Esophagus muscularis mucosa (tissue), 4 donors: ENCODE measurements at regions not wholly inside any gene's neighbourhood (a gene's known extent, or its start where the extent isn't known, plus 50 kb on each side); places are given as distances from the start of the nearest gene placed in this dataset.

Experiments used
- CTCF ChIP-seq, 3 experiments: fragments of 200-600 bp in 2 of 3; fragments of 450-650 bp in 1 of 3; sonication (generic) in 2 of 3; IDR thresholded peaks; one replicate each; pipeline ENCODE4 v1.5.1; 2017 to 2019; ENCODE audit warnings: antibody characterized with exemption in 3 of 3, mild to moderate bottlenecking in 2 of 3, moderate library complexity in 1 of 3
- EP300 ChIP-seq: sonication (generic); formaldehyde crosslinking; IDR thresholded peaks from one replicate; pipeline ENCODE4 v1.6.1; 2017; ENCODE audit warnings: antibody characterized with exemption
- POLR2A ChIP-seq: fragments of 450-650 bp; IDR thresholded peaks from one replicate; pipeline ENCODE4 v1.6.1; 2017; ENCODE audit warnings: antibody characterized with exemption, moderate library complexity, mild to moderate bottlenecking, low read depth

GRCh38 chr6:40340196-40340595, 247.0 kb downstream of the LRFN2 start:
- TF ChIP-seq CTCF (IDR thresholded peaks at IDR 0.05) = no peak
- no peak for TF ChIP-seq POLR2A
- TF ChIP-seq EP300 = no peak
